Activated CD4-positive, alpha-beta T cell treated with anti-CD3 and anti-CD28 coated beads, Interleukin-2, amount 50 U/mL, for 4 hours (primary cell): ENCODE measurements at regions not wholly inside any gene's neighbourhood (a gene's known extent, or its start where the extent isn't known, plus 50 kb on each side); places are given as distances from the start of the nearest gene placed in this dataset.

ENCODE experiments used
- DNase-seq, 2 experiments: peaks; one replicate each; pipeline ENCODE4 v3.0.0-alpha.2; 2020

- DNase-seq: no peak
Measured at GRCh38 chr12:90393089-90393488, 561.9 kb downstream of the CCER1 start.

DNA sequence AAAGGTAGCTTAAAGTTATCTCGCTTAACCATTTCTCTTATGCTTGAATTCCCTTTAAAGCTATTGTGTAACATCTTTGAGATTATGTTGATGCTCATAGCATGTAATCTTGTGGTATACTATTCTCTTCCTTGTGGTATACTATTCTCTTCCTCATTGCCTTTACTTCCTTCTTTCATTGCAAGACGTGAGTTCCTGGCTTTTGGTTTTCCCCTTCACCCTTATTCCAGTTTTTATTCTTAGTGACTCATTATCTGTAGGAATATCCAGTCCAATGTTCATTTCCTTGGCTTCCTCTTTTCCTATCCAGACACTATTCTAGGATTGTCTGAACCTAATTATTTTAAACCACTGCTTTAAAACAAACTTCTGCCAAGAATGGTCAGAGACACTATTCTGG lies 564.0 kb downstream of the CCER1 start:
- no peak for DNase-seq

DNA sequence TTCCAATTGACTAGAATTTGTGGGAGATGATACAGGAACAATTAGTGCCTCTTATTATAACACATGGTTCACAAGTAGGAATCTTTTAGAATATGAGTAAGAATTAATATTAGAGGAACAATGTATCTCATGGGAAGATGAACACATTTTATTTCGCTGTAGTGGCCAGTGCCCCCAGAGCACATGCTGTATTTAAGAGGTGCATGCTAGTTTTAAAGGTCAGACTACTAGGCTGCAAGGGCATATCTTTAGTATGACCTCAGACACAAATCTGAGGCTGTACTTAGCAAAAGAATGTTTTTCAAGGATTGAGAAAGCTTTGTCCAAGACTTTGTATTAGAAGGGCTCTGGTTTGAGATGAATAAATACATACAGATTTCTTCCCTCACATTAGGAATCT lies 586.9 kb downstream of the CCER1 start:
- DNase-seq: no peak

- no peak for DNase-seq
Measured at GRCh38 chr12:90366286-90366685, 588.7 kb downstream of the CCER1 start.

DNA sequence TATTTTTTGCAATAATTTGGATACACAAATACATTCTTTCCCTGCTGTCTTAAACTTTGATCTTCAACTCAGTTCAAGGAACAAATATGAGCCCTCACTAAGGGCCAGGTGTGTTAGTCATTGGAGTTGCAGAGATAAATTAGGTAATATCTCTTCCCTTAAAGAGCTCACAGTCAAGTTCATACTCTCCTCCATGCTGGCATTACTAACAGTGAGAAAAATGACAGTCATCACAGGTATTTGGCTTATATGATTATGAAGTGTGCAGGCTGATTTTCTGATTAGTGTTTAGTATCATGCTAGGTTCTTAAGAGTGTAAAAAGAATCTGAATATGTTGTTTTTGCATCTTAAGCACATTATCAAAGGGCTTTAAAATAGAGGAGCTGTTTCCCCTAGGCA lies 594.7 kb downstream of the CCER1 start:
- no peak for DNase-seq

- DNase-seq: no peak
Measured at GRCh38 chr12:90355711-90356355, 599.1 kb downstream of the CCER1 start.

DNA sequence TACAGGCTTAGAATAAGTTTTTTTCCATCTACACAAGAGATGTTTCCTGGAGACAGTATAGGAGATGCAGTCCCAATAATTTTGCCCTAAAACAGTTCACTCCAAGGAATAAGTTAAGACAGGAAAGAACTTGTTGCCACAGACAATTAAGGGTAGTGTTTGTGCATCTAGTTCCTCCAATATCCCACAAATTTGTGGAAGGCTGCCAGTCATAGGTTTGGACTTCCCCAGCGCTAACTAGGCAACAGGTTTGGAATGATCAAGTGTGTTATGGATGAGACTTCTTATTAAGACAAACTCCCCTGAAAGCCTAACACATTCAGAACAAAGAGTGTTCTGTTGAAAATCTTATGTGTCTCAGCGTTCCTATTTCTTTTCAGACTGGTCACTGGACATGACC lies 611.0 kb downstream of the CCER1 start:
- no peak for DNase-seq

DNA sequence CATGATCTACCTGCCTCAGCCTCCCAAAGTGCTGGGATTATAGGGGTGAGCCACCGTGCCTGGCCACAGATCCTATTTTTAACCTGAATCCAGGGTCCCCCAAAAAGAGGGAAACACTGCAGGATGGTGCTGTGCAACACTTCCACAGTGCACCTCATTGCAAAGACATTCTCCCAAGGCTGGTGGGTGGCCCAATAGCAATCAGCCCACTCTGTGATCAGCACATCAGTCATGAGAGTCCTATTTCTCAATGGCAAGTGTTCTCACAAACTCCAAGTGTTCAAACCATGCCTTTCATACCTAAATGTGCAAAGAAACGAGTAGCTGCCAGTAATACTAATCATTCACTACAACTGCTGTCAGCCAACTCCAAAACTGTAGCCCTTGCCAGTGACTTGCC lies 612.9 kb downstream of the CCER1 start:
- no peak for DNase-seq

GRCh38 chr12:90339837-90340236 lies 615.1 kb downstream of the CCER1 start:
- DNase-seq: no peak

DNA sequence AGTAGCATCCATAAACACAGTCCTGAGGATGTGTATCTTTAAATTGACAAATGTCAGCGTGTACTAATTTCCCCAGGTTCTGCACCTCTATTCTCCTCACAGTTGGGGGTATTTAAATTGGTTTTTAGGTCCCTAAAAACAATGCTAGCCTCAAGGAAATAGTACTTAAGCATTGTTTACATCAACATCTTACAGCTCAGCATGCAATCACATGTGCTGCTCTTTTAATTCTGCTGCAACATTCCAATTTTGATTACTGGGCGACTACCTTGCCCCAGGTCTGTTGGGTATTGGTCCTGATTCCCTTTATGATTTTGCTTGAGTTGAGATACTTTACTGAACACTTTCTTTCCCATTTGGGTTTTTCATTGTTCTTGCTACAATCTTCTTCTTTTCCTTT lies 616.6 kb downstream of the CCER1 start:
- no peak for DNase-seq

- no peak for DNase-seq
Measured at GRCh38 chr12:90337018-90337417, 618.0 kb downstream of the CCER1 start.

GRCh38 chr12:90335566-90335965 lies 619.4 kb downstream of the CCER1 start:
- no peak for DNase-seq

DNA sequence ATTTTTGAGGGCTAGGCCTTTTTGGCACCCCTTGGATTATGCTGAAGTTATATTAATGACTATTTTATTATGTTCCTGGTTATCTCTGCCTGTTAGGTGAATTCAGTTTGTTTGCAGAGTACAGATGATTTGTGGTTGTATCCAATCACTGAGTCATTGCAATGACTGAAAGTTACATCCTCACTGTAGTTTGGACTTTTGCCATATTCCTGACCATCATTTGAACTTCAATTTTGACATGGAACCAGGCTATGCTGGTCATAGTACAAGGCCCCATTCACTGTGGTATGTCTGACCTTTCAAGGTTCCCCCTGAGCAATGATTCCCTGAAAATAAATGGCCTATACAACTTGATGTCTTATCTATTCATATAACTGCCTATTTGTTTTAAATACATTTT lies 621.0 kb downstream of the CCER1 start:
- DNase-seq: no peak

DNA sequence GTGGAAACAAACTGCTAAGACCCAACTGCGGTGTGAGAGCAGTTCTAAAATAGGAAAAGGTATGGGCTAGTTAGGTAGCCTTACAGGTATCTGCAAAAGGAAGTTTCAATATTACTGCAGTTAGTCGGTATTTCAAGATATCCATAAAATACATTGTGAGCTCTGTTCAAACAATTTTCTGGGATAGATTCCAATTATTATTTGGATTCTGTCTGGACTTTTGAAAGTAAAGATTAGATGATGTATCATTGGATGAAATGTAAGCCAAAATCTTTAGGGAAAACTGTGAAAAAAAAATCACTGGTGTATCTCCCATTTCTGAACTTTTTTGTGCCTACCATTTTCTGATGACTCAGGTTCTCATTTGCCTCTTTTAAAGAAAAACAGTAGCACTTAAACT lies 621.6 kb downstream of the CCER1 start:
- DNase-seq: no peak

GRCh38 chr12:90331821-90332220 lies 623.2 kb downstream of the CCER1 start:
- no peak for DNase-seq

- no peak for DNase-seq
Measured at GRCh38 chr12:90331262-90331661, 622.6 kb upstream of the ATP2B1 start.

- DNase-seq: no peak
Measured at GRCh38 chr12:90327793-90328743, 619.4 kb upstream of the ATP2B1 start.

- DNase-seq: no peak
Measured at GRCh38 chr12:90323217-90323616, 614.6 kb upstream of the ATP2B1 start.

DNA sequence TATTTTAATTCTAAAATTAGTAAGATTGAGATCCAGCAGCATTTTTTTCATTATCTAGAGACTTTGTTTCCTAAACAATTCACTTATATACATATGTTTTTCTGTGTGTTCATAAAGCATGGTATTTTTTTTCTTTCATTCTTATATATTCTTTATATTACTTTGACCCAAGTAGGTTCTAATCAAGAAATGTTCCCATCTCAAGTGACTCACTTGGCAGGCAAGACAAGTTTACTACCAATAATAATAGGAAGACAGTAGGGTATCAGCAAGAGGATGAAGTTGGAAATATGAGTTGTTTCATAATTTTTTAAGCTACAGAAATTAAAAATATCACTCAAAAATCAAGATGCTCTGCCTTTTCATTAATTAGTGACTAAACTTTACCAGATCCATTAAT lies 613.4 kb upstream of the ATP2B1 start:
- no peak for DNase-seq

DNA sequence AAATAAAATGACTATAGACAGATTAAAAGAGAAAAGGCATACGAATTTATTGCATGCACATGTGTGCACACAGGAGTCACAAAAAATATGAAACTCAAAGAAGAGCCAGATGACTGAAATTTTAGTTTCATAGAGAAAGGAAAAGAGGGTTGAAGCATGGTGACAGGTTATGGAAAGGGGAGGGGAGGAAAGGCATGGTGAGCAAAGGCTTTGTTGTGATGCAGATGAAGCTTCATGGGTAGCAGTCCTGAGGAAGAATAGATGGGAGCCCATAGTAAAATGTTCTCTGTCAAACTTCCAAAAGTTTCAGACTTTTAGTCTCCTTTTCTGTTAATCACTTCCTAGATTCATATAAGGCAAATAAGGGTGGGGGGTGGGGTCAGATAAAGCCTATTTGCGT lies 612.7 kb upstream of the ATP2B1 start:
- no peak for DNase-seq

- no peak for DNase-seq
Measured at GRCh38 chr12:90311561-90311960, 602.9 kb upstream of the ATP2B1 start.

GRCh38 chr12:90305379-90305778 lies 596.7 kb upstream of the ATP2B1 start:
- DNase-seq: no peak

- no peak for DNase-seq
Measured at GRCh38 chr12:90304231-90304630, 595.6 kb upstream of the ATP2B1 start.

GRCh38 chr12:90303771-90304170 lies 595.1 kb upstream of the ATP2B1 start:
- DNase-seq: no peak
